GM18867 (cell line): ENCODE measurements at regions not wholly inside any gene's neighbourhood (a gene's known extent, or its start where the extent isn't known, plus 50 kb on each side); places are given as distances from the start of the nearest gene placed in this dataset.

ENCODE experiments used
- ATAC-seq: cut with Tn5 transposase; IDR thresholded peaks from one replicate; pipeline ENCODE4 v1.9.1; 2021; ENCODE audit warnings: mild to moderate bottlenecking, moderate library complexity; ENCODE audit not compliant: unreplicated experiment

- no peak for ATAC-seq
Measured at GRCh38 chr20:6693178-6693807, 74.2 kb upstream of the BMP2 start.

GRCh38 chr20:6692566-6693173, 74.8 kb upstream of the BMP2 start:
- no peak for ATAC-seq

DNA sequence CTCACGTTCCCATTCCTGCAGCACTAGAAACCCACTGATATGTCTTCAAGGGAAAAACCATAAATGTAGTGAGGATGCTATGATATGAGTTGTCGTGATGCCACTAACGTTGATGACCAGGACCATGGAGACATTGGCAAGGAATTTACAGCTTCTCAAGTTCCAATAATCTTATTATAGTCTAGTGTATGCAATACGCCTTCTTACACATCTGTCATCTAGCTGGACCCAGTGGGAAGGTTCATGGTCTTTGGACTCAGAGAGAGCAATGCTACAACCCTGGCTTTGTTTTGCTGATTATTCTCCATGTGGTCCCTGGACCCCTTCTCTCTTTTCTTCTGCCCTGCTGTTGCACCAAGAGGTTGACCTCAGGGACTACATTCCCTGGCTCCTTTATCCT, 76.0 kb upstream of the BMP2 start:
- ATAC-seq: no peak

- no peak for ATAC-seq
Measured at GRCh38 chr20:6689339-6689973, 78.0 kb upstream of the BMP2 start.

- no peak for ATAC-seq
Measured at GRCh38 chr20:6686171-6686570, 81.3 kb upstream of the BMP2 start.

GRCh38 chr20:6685626-6686025, 81.9 kb upstream of the BMP2 start:
- no peak for ATAC-seq

DNA sequence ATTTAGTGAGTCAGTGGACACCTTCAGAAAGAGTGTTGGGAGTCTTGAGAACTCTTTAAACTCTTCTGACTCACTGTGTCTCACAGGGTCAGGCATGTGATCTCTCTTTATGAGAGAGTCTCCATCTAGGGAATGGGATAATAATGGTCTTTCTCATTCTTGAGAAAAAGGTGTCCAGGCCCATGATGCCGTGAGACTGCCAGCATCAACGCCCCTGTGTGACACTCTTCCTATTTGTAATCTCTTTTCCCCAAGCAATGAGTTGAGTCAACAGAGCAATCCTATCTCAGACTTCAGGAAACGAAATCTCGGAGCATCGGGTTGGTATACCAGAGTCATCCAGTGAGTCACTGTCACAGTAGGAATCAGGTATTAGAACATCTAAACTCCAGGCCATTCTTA, 82.3 kb upstream of the BMP2 start:
- no peak for ATAC-seq

GRCh38 chr20:6683021-6683977, 84.2 kb upstream of the BMP2 start:
- no peak for ATAC-seq

DNA sequence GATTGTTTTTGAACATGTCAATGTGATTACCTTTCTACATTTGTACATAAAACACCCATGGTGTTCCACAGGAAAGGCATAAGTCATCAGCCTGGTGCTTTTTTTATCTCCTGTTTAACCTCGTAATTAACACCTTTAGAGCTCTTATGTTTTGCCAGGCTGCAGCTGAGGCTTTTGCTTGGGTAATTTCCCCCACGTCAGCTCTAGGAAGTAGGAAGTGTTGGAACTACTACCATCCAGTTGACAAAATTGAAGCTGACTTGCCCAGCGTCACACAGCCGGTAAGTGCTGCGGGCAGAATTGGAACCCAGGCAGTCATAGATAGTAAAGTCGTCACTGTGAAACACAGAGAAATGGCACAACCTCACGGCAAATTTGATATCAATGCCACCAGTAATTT, 86.6 kb upstream of the BMP2 start:
- no peak for ATAC-seq

GRCh38 chr20:6680441-6680840, 87.0 kb upstream of the BMP2 start:
- ATAC-seq: no peak

DNA sequence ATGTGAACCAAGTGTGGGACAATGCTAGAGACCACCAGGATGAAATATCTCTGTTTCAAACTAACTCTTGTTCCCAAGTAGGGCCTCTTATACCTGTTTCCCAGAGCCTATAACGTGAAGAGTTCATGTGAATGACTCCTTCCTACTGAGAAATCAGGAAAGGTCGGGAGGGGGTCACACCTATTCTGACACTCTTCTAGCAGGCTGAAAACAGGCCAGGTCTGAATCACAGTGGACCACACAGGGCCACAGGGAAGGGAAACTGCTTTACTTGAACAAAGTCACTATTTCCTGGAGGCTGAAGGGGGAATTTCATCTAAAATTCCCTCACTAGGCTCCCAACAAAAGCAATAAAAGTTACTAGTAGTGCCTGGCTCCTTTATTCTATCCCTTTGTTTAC, 88.4 kb upstream of the BMP2 start:
- no peak for ATAC-seq

- no peak for ATAC-seq
Measured at GRCh38 chr20:6678101-6678500, 89.4 kb upstream of the BMP2 start.

GRCh38 chr20:6674831-6675230, 92.7 kb upstream of the BMP2 start:
- no peak for ATAC-seq

GRCh38 chr20:6673071-6673470, 94.4 kb upstream of the BMP2 start:
- ATAC-seq: no peak

- no peak for ATAC-seq
Measured at GRCh38 chr20:6671829-6672228, 95.7 kb upstream of the BMP2 start.

DNA sequence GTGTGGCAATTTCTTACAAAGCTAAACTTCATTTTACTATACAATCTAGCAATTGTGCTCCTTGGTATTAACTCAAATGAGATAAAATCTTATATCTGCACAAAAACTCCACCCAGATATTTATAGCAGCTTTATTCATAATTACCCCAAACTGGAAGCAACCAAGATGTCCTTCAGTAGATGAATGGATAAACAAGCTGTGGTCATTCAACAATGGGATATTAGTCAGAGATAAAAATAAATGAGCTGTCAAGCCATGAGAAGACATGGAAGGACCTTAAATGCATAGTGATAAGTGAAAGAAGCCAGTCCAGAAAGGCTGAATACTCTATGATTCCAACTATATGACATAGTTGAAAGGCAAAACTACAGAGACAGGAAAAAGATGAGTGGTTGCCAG, 98.9 kb upstream of the BMP2 start:
- no peak for ATAC-seq

DNA sequence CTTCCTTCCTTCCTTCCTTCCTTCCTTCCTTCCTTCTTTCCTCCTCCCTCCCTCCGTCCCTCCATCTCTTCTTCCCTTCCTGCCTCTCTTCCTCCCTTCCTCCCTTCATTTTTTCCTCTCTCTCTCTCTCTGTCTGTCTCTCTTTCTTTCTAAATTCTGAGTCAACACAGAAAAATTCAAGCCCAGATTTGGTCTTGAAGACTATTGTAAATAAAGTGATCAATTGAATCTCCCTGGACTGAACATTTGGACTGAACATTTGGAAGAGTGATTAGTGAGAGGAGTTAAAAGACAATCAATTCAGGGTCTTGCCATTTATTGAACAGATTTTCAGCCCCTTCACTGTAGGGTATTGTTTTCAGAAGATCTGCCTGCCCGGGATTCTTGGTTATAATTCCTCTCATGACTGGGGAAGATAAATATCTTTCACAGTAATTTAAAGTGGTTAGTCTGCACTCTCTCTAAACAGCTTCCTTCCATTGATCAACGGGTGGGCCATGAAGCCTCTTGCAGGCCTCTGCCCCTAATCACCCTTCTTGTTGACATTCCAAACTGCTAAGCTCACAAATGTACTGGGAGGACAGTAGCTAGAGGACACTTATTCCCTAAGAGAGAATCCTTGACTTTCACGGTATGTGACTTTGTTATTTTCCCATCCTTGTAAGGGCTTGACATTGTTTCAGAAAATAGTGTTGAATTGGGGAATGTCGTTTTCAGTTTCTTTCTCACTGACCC, 101.7 kb upstream of the BMP2 start:
- ATAC-seq: no peak

- ATAC-seq: no peak
Measured at GRCh38 chr20:6665161-6665560, 102.3 kb upstream of the BMP2 start.

DNA sequence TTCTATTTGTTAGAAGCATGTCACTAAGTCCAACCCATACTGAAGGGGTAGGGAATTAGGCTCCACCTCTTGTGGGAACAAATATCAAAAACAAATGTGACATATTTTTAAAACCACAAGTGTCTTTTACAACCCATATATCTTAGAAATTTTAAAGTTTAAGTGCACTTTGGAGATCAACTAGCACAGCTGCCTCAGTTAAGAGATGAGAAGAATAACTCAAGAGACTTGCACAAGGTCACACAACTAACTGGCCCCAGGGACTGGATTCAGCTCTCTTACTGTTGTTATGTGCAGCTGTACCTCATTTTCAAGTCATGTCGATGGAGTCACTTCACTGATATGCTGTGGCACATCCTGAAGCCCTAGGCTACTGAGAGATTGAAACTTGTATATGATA, 102.9 kb upstream of the BMP2 start:
- ATAC-seq: no peak

GRCh38 chr20:6663751-6664388, 103.6 kb upstream of the BMP2 start:
- ATAC-seq: no peak
